HG03378 (cell line): ENCODE measurements at regions not wholly inside any gene's neighbourhood (a gene's known extent, or its start where the extent isn't known, plus 50 kb on each side); places are given as distances from the start of the nearest gene placed in this dataset.

Experiments
- ATAC-seq: cut with Tn5 transposase; IDR thresholded peaks from one replicate; pipeline ENCODE4 v1.9.1; 2021; ENCODE audit warnings: mild to moderate bottlenecking, moderate library complexity; ENCODE audit not compliant: unreplicated experiment

GRCh38 chr5:58357799-58358500, 101.9 kb downstream of the PLK2 start:
- no peak for ATAC-seq

- ATAC-seq, result no peak
Measured at GRCh38 chr5:58357121-58357520, 102.8 kb downstream of the PLK2 start.

GRCh38 chr5:58356662-58357061, 103.2 kb downstream of the PLK2 start:
- no peak for ATAC-seq

GRCh38 chr5:58354827-58355226, 105.1 kb downstream of the PLK2 start:
- no peak for ATAC-seq

- no peak for ATAC-seq
Measured at GRCh38 chr5:58353992-58354391, 105.9 kb downstream of the PLK2 start.

GRCh38 chr5:58351190-58351589, 108.7 kb downstream of the PLK2 start:
- ATAC-seq, result no peak

GRCh38 chr5:58348996-58349728, 110.7 kb downstream of the PLK2 start:
- ATAC-seq, result no peak

- ATAC-seq, result no peak
Measured at GRCh38 chr5:58346041-58346440, 113.8 kb downstream of the PLK2 start.

GRCh38 chr5:58341476-58341875, 118.4 kb downstream of the PLK2 start:
- no peak for ATAC-seq

- ATAC-seq, result no peak
Measured at GRCh38 chr5:58335518-58335917, 124.4 kb downstream of the PLK2 start.

GRCh38 chr5:58334035-58334434, 125.9 kb downstream of the PLK2 start:
- ATAC-seq, result no peak

GRCh38 chr5:58330781-58331180, 129.1 kb downstream of the PLK2 start:
- no peak for ATAC-seq

- ATAC-seq, result no peak
Measured at GRCh38 chr5:58327289-58327688, 132.6 kb downstream of the PLK2 start.

GRCh38 chr5:58326022-58326421, 133.9 kb downstream of the PLK2 start:
- no peak for ATAC-seq

GRCh38 chr5:58322453-58322852, 137.4 kb downstream of the PLK2 start:
- no peak for ATAC-seq

- ATAC-seq, result no peak
Measured at GRCh38 chr5:58318468-58318867, 141.4 kb downstream of the PLK2 start.

GRCh38 chr5:58317808-58318207, 142.1 kb downstream of the PLK2 start:
- no peak for ATAC-seq

- no peak for ATAC-seq
Measured at GRCh38 chr5:58317009-58317408, 142.9 kb downstream of the PLK2 start.

- ATAC-seq, result no peak
Measured at GRCh38 chr5:58315794-58316193, 144.1 kb downstream of the PLK2 start.

- ATAC-seq, result no peak
Measured at GRCh38 chr5:58314356-58315210, 145.3 kb downstream of the PLK2 start.

GRCh38 chr5:58312299-58312698, 147.6 kb downstream of the PLK2 start:
- ATAC-seq, result no peak

GRCh38 chr5:58311526-58311925, 148.4 kb downstream of the PLK2 start:
- ATAC-seq, result no peak
